K562 (cell line): ENCODE measurements at regions not wholly inside any gene's neighbourhood (a gene's known extent, or its start where the extent isn't known, plus 50 kb on each side); places are given as distances from the start of the nearest gene placed in this dataset.

Experiments
- CBX5 ChIP-seq: IDR thresholded peaks from 2 replicates; pipeline ENCODE4 v1.6.1; 2014; ENCODE audit warnings: low read depth, borderline replicate concordance
- CEBPB ChIP-seq: fragments of 450-650 bp; IDR thresholded peaks from 2 replicates; pipeline ENCODE4 v1.6.1; 2016; ENCODE audit warnings: missing genetic modification characterization, missing compliant biosample characterization
- CEBPG ChIP-seq, 3 experiments: fragments of 200-800 bp in 1 of 3; sonication (Bioruptor generic) in 1 of 3; sonication (generic) in 1 of 3; formaldehyde crosslinking in 1 of 3; IDR thresholded peaks in 2 of 3; conservative IDR thresholded peaks in 1 of 3; 2 replicates each; pipeline versions ENCODE4 v1.6.1 to v1.8.0; 2016 to 2022; ENCODE audit warnings: missing compliant biosample characterization in 2 of 3, missing genetic modification characterization in 2 of 3, mild to moderate bottlenecking in 1 of 3, missing genetic modification reagents in 1 of 3
- MYC ChIP-seq, 2 experiments: fragments of 250-450 bp in 1 of 2; sonication (Bioruptor Pico) in 1 of 2; IDR thresholded peaks; 2 replicates each; pipeline versions ENCODE4 v1.5.1 to v1.6.1; 2012 to 2021; ENCODE audit warnings: low read depth in 2 of 2, borderline replicate concordance in 1 of 2, improper control_type of control experiment in 1 of 2, low read length in 1 of 2, mild to moderate bottlenecking in 1 of 2, moderate library complexity in 1 of 2
- PYGO2 ChIP-seq: fragments of 450-650 bp; IDR thresholded peaks from 2 replicates; pipeline ENCODE4 v1.6.1; 2016; ENCODE audit warnings: mild to moderate bottlenecking, missing genetic modification characterization, moderate library complexity, missing compliant biosample characterization
- ZNF445 ChIP-seq: fragments of 250-450 bp; sonication (Bioruptor Pico); IDR thresholded peaks from 2 replicates; pipeline ENCODE4 v1.4.0; 2020; ENCODE audit warnings: low read depth, mild to moderate bottlenecking, moderate library complexity
- ZSCAN32 ChIP-seq: fragments of 450-650 bp; formaldehyde crosslinking; IDR thresholded peaks from 2 replicates; pipeline ENCODE4 v1.4.0; 2020; ENCODE audit warnings: mild to moderate bottlenecking, moderate library complexity
- TF ChIP-seq, protein P1 (sequence below): fragments of 200-800 bp; sonication (Bioruptor generic); IDR thresholded peaks from 2 replicates; pipeline ENCODE4 v1.6.1; 2017; ENCODE audit warnings: missing genetic modification characterization, missing compliant biosample characterization
- TF ChIP-seq, protein P2 (sequence below): fragments of 450-650 bp; IDR thresholded peaks from 2 replicates; pipeline ENCODE4 v1.6.1; 2016; ENCODE audit warnings: mild to moderate bottlenecking
- TF ChIP-seq, protein P3 (sequence below): fragments of 450-650 bp; IDR thresholded peaks from 2 replicates; pipeline ENCODE4 v1.6.1; 2016; ENCODE audit warnings: mild to moderate bottlenecking, moderate library complexity

DNA sequence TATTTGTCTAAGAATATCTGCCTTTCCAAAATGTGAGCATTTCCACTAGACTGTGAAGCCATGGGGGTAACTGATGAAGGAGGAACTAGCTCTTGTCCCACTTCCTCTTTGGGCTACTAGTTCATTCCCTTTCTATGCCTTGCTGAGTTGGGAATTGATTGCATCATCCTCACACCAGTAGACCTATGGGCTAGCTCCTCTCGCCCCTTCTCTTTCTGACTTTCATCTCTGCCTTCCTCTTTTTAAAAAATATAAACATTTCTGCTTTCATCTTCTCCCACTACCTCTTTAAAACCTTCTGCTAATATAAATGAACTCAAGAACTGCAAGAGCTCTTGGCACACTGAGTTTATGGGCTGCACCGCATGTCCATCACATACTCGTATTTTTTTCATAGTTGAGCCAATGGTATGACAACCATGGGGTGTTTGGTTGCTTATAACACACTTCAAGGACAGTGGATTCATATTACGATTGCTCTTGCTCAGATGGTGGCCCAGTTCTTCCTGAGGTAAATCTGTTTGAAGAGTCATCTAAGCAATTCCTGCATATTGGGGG is 182.0 kb downstream of the REEP3 start (continued):
- TF ChIP-seq, protein P1, sequence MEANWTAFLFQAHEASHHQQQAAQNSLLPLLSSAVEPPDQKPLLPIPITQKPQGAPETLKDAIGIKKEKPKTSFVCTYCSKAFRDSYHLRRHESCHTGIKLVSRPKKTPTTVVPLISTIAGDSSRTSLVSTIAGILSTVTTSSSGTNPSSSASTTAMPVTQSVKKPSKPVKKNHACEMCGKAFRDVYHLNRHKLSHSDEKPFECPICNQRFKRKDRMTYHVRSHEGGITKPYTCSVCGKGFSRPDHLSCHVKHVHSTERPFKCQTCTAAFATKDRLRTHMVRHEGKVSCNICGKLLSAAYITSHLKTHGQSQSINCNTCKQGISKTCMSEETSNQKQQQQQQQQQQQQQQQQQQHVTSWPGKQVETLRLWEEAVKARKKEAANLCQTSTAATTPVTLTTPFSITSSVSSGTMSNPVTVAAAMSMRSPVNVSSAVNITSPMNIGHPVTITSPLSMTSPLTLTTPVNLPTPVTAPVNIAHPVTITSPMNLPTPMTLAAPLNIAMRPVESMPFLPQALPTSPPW (CRISPR knock-in tag): 0 out of 2 replicates have a peak, but pooled peaks have one; percentile 25
- no peak for TF ChIP-seq PYGO2
- peak; percentile 63 for TF ChIP-seq MYC (IDR thresholded peaks at IDR 0.05; ENCODE audit: low read depth, low read length)
- no peak; the same call in 1 of the 2 replicates for TF ChIP-seq MYC (CRISPR knock-in tag; IDR thresholded peaks at IDR 0.05; ENCODE audit: borderline replicate concordance, low read depth)
- TF ChIP-seq, protein P2, sequence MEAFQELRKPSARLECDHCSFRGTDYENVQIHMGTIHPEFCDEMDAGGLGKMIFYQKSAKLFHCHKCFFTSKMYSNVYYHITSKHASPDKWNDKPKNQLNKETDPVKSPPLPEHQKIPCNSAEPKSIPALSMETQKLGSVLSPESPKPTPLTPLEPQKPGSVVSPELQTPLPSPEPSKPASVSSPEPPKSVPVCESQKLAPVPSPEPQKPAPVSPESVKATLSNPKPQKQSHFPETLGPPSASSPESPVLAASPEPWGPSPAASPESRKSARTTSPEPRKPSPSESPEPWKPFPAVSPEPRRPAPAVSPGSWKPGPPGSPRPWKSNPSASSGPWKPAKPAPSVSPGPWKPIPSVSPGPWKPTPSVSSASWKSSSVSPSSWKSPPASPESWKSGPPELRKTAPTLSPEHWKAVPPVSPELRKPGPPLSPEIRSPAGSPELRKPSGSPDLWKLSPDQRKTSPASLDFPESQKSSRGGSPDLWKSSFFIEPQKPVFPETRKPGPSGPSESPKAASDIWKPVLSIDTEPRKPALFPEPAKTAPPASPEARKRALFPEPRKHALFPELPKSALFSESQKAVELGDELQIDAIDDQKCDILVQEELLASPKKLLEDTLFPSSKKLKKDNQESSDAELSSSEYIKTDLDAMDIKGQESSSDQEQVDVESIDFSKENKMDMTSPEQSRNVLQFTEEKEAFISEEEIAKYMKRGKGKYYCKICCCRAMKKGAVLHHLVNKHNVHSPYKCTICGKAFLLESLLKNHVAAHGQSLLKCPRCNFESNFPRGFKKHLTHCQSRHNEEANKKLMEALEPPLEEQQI: 0 out of 2 replicates have a peak, but pooled peaks have one; percentile 59
- TF ChIP-seq CEBPG (CRISPR knock-in tag; IDR thresholded peaks at IDR 0.05): peak; percentile 98
- peak; percentile 97 to 99 for TF ChIP-seq CEBPG (tag; conservative IDR thresholded peaks at IDR 0.05 in 1 of 2, IDR thresholded peaks at IDR 0.05 in 1 of 2)
- TF ChIP-seq CBX5: no peak
- TF ChIP-seq, protein P3, sequence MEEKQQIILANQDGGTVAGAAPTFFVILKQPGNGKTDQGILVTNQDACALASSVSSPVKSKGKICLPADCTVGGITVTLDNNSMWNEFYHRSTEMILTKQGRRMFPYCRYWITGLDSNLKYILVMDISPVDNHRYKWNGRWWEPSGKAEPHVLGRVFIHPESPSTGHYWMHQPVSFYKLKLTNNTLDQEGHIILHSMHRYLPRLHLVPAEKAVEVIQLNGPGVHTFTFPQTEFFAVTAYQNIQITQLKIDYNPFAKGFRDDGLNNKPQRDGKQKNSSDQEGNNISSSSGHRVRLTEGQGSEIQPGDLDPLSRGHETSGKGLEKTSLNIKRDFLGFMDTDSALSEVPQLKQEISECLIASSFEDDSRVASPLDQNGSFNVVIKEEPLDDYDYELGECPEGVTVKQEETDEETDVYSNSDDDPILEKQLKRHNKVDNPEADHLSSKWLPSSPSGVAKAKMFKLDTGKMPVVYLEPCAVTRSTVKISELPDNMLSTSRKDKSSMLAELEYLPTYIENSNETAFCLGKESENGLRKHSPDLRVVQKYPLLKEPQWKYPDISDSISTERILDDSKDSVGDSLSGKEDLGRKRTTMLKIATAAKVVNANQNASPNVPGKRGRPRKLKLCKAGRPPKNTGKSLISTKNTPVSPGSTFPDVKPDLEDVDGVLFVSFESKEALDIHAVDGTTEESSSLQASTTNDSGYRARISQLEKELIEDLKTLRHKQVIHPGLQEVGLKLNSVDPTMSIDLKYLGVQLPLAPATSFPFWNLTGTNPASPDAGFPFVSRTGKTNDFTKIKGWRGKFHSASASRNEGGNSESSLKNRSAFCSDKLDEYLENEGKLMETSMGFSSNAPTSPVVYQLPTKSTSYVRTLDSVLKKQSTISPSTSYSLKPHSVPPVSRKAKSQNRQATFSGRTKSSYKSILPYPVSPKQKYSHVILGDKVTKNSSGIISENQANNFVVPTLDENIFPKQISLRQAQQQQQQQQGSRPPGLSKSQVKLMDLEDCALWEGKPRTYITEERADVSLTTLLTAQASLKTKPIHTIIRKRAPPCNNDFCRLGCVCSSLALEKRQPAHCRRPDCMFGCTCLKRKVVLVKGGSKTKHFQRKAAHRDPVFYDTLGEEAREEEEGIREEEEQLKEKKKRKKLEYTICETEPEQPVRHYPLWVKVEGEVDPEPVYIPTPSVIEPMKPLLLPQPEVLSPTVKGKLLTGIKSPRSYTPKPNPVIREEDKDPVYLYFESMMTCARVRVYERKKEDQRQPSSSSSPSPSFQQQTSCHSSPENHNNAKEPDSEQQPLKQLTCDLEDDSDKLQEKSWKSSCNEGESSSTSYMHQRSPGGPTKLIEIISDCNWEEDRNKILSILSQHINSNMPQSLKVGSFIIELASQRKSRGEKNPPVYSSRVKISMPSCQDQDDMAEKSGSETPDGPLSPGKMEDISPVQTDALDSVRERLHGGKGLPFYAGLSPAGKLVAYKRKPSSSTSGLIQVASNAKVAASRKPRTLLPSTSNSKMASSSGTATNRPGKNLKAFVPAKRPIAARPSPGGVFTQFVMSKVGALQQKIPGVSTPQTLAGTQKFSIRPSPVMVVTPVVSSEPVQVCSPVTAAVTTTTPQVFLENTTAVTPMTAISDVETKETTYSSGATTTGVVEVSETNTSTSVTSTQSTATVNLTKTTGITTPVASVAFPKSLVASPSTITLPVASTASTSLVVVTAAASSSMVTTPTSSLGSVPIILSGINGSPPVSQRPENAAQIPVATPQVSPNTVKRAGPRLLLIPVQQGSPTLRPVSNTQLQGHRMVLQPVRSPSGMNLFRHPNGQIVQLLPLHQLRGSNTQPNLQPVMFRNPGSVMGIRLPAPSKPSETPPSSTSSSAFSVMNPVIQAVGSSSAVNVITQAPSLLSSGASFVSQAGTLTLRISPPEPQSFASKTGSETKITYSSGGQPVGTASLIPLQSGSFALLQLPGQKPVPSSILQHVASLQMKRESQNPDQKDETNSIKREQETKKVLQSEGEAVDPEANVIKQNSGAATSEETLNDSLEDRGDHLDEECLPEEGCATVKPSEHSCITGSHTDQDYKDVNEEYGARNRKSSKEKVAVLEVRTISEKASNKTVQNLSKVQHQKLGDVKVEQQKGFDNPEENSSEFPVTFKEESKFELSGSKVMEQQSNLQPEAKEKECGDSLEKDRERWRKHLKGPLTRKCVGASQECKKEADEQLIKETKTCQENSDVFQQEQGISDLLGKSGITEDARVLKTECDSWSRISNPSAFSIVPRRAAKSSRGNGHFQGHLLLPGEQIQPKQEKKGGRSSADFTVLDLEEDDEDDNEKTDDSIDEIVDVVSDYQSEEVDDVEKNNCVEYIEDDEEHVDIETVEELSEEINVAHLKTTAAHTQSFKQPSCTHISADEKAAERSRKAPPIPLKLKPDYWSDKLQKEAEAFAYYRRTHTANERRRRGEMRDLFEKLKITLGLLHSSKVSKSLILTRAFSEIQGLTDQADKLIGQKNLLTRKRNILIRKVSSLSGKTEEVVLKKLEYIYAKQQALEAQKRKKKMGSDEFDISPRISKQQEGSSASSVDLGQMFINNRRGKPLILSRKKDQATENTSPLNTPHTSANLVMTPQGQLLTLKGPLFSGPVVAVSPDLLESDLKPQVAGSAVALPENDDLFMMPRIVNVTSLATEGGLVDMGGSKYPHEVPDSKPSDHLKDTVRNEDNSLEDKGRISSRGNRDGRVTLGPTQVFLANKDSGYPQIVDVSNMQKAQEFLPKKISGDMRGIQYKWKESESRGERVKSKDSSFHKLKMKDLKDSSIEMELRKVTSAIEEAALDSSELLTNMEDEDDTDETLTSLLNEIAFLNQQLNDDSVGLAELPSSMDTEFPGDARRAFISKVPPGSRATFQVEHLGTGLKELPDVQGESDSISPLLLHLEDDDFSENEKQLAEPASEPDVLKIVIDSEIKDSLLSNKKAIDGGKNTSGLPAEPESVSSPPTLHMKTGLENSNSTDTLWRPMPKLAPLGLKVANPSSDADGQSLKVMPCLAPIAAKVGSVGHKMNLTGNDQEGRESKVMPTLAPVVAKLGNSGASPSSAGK: peak; percentile 28; the same call in 1 of the 2 replicates
- TF ChIP-seq CEBPB (tag): peak; percentile 96
- TF ChIP-seq ZNF445 (CRISPR knock-in tag): no peak
- TF ChIP-seq ZSCAN32 (CRISPR knock-in tag): peak; percentile 99
